ENCODE measurements at regions not wholly inside any gene's neighbourhood (a gene's known extent, or its start where the extent isn't known, plus 50 kb on each side); places are given as distances from the start of the nearest gene placed in this dataset.

DNA sequence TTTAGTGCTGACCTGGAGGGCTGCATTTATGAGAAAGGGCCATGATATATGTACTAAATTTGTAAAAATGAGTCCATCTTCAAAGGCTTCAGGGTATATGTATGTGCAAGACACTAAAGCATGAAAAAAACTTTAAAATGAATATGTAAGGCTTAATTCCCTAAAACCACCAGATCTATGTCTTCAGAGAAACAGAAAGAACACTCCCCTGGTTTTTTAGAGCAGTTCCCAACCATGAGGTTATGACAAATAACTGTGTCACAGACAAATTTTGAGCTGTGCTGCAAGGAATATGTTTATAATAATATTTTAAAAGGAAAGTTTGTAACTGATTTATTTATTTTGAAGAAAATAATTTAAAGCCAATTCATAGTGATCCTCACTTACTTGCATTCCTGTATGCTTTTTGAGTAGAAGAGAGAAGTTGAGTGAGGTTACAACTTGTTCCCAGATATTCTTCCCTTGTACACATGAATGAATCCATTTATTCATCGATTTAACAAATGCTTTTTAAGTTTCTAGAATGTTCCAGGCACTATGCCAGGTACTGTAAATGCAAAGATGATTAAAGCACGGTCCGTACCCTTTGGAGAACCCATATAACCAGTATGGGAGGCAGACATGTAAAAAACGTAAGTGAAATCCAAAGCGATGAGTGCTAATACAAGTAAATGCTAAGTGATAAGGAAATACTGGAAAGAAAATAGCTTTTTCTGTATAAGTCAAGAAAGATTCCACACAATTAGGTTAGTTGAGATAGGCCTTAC, 295.2 kb upstream of the DIAPH2 start:
- TF ChIP-seq CTCF (IDR thresholded peaks at IDR 0.05; ENCODE audit: poor library complexity) (no peak), EZH2 (IDR thresholded peaks at IDR 0.05; ENCODE audit: borderline replicate concordance) (no peak), EZH2phosphoT487 (IDR thresholded peaks at IDR 0.05; ENCODE audit: low read depth, severe bottlenecking, unreplicated experiment) (no peak)
